ENCODE measurements at regions not wholly inside any gene's neighbourhood (a gene's known extent, or its start where the extent isn't known, plus 50 kb on each side); places are given as distances from the start of the nearest gene placed in this dataset.

- TF ChIP-seq CTCF (IDR thresholded peaks at IDR 0.05) (no peak), POLR2A (IDR thresholded peaks at IDR 0.05) (no peak)
Observed at GRCh38 chr10:6953271-6953801, 373.3 kb upstream of the PRKCQ start.
